NCI-H460 (cell line): ENCODE measurements at regions not wholly inside any gene's neighbourhood (a gene's known extent, or its start where the extent isn't known, plus 50 kb on each side); places are given as distances from the start of the nearest gene placed in this dataset.
"Not testable (repeated sequence)": the region's sequence is repeated elsewhere in the genome, so short reads cannot be mapped to it uniquely, and the experiment has no call there.

Source experiments
- DNase-seq: peaks from one replicate; pipeline ENCODE4 v3.0.0-alpha.2; 2016; ENCODE audit warnings: low read depth; ENCODE audit errors: extremely low read depth

DNA sequence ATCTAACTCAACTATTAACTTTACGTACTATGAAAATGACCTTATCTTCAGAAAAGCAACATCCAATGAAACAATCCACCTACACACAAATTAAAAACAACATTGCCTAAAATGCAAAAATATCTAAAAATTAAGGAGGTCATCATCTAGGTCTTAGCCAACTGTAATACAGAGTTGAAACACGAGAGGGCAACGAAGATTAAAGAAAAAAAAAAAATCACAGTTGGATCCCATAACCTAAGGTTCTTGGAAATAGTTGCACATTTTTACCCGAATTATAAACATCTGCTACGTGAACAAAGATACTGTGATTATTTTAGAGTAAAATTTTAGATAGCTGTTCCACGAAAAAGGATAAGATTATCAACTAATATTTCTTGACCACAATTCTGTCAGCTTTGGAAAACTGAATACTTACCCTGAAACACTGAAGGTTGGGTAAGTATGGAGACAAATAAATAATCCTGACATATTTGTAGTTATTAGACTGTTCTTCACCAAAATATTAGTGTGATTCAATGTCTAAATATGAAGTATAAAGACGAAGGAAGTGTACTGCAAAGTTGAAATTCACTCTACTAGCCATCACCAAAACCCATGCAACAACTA, 88.0 kb upstream of the AK4 start:
- no peak for DNase-seq

DNA sequence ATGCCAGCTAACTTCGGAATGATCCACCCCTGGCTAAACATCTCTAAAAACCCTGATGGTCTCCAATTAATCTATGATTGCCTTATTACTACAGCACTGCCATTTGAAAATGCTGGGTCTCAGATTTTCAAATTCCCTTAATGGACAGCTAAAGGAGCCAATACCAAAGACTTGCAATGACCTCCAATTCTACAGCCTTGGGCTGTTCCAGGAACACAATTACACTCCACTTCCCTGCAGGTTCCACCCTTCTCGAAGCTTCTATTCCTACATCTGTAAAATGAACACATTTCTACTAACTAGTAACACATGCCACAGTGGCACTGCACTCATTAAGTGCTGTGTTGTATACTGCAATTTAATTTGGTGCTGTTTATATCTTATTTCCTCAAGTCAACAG, 85.7 kb upstream of the AK4 start:
- DNase-seq, result no peak

DNA sequence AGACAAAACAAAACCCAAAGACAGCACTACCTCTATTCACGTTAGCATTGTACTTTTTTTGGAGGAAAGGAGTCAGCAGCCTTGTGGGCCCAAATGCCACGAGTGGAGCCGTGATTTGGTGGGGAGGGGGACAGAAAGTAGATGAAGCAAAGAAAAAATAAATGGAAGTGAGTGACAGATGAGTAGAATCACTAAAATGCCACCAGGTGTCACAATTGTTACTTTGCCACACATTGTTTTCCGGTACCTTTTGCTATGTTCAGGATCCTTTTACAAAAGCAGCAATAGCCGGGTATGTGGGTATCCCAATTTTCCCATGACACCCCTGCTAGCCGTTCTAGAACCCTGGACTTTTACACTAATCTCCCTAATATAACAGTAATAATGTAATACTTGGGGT, 85.0 kb upstream of the AK4 start:
- no peak for DNase-seq

DNA sequence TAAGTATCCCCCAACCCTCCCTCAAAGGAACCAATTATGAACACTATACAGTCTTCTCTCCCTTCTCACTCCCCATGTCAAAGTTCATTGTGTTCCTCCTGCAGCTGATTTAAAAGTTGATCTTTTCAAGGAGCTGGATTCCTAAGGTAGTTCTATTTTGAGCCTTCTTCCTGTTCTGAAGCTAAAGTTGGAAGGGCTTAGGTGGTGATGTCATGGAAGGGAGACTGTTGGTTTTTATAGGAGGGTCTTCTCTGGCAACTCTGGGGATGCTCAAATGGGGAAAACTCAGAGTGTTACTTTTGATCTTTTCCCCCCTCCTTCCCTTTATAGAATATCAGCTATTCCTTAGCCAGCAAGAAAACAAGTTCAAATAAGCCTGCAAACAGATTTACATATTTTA, 83.0 kb upstream of the AK4 start:
- no peak for DNase-seq

DNA sequence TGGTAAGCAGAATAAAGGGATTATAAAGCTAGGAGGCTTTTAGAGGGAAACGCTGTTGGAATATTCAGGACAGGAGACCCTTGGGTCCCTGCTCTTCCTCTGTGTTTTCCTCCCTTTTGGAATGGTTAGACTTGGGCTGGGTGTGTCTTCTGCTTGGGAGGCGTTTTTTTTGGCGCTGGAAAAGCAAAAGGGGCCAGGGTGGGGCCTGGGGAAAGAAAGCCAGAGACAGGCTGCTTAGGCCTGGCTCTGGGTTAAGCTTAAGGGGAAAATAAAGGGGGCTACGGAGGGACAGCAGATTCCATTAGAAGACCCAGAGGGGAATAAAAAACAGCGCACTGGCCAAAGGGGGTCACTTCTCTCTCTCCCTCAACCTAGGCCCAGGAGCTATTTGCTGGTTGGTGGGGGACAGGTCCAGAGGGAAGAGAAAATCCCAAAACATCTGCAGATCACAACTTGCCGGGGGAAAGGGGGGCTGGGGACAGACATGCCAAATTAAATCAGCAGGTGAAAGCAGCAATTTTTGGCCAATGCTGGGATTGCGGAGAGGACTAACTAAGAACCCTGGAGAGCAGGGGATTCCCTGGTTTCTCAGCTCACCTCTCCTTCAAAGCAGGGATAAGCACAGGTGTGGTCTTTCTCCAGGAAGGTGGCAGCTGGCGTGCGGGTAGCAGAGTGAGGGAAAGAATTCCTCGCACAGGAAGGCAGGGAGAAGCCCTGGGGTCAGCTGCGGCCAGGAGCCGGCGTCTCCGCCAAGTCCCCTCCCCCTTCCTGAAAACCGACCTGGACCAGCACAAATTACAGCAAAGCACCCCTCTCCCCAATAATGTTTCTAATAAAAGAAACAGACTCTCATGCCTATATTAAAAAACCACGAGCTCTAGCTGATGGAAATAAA, 82.2 kb upstream of the AK4 start:
- DNase-seq, result no peak

DNA sequence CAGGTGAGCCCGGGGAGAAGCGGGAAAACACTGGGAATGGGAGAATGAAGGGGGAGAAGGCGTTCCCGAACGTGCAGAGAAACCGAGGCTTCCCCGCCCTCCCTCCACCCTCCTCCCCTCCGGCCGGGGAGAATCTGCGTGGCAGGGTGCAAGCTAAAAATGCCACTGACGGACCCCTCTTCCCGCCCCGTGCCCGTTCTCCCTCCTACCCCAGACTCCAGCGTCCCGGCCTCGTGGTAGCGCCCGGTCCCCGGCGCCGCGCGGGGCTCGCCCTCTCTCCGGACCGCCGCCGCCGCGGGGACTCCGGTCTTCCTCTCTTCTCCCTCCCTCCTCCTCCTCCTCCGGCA, 81.6 kb upstream of the AK4 start:
- no peak for DNase-seq

DNA sequence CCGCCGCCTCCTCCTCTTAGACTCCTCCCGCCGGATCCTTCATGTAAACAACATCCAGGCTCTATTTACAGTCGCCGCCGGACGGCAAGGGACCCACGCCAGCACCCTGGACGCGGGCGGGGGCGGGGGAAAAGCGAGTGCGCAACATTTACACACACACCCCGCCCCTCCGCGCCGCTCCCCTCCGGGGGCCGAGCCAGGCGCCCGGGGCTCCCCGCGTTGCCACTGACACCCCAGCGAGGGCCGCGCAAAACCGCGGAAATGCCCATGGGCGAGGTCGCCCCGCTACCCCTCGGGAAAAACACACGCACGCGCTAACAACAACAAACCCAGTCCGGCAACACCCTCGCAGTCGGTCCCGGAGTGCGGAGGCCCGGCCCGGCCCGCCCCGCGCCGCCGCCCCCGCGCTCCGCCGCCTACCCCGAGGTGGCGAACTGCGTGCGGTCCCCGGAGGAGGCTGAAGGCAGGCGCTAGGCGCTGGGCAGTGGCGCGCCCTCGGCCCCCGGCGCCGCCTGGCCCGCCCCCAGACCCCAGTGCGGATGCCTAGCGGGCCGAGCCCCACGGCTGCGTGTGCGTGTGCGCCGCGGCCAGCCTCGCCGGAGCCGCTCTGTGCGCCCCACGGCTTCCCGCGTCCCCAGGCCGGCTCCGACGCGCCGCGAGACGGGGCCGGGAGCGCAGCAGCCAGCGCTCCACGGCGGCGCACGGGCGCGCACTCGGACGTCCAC, 81.1 kb upstream of the AK4 start:
- peak; percentile 90 for DNase-seq

DNA sequence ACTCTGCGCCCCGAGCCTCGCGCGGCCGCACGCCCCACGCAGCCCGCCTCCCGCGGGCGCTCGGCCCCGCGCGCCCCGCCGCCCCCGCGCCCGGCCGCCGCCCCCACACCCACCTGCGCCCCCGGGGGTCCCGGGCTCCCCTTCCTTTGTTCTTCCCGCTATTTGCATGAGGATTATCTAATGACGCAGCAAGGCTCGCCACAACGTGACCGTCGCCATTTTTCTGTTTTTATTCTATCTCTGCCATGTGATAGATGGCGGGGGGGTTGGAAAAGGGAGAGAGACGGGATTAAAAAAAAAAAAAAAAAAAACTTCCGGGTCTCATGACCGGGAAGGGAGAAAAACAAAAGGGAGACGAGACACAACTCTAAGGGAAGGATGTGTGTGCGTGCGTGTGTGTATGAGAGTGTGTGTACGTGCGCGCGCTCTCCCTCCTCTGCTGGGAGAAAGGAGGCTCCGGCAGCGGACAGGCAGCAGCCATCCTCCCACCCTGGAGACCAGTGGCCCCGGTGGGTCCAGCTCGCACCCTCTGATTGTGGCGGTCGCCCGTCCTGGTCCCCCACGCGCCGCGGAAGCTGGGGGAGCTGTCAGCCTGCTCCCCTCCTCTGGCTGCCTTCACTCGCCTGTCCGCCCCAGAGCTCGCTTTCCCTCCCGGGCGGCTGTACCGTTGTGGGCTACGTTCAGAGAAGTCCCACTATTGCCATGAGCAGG, 80.4 kb upstream of the AK4 start:
- DNase-seq, result peak; percentile 50

DNA sequence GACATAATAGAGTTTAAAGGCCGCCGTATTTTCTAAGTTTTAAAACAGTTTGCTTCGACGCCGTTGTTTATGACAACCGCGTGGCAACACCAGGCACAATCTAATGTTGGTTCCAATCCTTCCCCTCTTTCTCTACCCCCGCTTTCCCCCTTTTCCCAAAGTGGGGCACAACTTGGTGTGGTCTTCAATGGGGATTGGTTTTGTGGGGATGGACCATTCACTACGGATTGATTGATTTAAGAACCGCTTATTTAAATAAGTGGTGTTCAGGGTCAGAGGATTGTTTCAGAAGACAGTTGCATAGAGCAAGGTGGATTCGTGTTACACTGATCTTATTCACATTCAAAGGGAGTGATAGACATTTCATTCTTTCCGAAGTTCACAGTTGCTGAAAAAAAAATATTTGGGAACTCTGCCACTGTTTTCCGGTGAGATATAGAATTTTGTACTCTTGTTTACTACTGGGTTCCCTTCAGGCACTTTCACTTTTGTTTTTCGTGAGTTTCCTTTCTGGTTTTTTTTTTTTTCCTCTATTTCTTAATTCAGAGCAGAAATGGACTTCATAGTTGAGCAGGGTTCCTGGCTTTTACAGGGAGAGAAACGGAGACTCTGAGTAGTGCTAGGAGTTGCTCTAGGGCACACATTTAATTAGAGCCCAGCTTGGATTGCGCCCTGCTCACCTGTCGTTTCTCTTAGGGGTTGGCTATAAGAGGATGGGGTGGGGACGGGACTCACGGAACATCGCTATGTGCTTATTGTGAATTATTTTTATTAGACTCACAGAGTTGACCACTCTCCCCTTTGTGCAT, 79.6 kb upstream of the AK4 start:
- no peak for DNase-seq

DNA sequence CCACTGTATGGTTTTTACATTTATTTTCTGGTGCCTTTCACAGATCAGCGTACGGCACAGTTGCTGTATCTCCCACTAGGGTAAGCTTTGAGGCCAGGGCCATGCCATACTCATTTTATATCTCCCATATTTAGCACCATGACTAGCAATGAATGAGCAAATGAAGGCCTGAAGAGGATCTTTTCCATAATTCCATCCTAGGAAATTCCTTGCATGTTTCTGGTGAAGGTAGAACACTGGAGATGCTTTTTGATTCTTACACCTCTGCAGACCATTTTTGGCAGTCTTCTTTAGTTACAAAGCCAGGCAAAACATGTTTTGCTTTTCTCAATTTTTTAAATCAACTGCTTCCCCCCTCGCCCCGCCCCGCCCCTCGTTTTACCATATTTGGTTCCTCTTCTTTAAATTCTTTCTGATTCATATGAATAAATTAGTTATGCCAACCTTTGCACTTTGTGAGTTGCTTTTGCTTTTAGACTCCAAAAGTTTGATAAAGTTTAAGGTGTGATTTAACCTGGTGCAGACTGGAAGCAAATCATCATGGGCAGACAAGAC, 78.9 kb upstream of the AK4 start:
- no peak for DNase-seq

DNA sequence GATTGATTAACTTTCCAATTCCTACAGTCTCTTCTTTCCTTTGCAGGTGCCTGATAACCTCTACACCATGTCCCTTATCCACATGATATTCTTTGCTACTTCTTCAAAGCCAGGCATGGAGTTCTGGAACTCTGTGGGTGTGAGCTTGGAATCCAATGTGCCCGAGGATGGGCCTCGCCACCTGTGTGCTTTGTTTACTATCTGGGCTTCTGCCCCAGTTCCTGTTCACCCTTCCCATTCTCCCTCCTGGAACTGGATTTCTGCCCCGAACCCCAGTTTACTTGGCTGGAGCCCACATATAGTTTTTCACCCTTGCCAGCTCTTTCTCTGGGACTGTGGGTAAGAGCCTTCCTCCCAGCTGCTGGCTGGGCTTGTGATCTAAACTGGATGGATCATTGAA, 75.2 kb upstream of the AK4 start:
- no peak for DNase-seq

DNA sequence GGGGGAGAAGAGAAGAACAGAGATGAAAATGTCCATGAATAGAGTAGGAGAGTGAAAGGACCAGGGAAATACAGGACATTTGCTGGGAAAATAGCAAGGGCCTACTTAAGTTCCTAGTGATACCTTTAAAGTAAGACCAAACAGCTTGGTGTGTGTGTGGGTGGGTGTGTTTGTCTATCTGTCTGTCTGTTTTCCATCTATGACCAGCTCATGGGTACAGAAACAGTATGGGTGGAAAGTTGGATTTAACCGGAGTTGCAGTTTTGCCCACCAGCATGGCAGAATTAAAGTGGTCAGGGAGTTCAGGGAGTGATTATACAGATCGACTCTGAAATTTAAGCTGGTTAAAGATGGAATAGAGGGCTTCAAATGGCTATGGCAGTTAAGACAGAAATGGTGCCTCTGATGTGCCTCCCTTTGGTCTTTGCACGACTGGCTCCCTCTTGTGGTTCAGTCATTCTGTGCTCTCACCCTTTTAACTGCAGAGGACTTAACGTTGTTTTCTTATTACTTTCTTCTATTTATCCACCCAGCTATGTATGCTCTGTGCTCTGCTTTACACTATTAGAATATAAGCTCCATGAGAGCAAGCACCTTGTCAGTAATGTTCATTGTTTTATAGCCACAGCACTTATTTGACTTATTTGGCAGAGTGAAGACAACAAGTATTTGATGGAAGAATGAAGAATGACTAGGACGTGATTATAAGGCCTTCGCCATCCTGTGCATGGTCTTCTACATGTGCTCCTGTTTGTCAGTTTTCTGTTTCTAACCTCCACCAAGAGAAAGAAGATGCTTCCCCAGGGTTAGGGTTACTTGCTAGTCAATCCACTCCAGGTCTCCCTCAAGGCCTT, 72.7 kb upstream of the AK4 start:
- peak; percentile 62 for DNase-seq

DNA sequence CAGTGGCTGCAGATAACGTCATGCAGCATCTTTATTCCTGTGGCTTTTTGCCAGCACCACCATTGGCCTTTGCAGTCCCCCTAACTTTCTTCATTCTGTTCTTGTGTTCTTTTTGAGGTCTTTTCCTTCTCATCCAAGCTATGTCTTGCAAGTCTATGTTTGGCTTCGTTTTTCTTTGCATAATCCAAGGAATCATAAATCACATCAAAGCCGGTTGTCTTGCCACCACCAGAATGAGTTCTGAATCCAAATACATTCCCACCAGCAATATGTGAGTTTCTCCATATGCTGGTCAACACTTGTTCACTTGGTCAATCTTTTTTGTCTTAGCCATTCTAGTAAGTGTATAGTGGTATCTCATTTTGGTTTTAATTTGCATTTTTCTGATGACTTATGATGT, 70.6 kb upstream of the AK4 start:
- DNase-seq, result no peak

DNA sequence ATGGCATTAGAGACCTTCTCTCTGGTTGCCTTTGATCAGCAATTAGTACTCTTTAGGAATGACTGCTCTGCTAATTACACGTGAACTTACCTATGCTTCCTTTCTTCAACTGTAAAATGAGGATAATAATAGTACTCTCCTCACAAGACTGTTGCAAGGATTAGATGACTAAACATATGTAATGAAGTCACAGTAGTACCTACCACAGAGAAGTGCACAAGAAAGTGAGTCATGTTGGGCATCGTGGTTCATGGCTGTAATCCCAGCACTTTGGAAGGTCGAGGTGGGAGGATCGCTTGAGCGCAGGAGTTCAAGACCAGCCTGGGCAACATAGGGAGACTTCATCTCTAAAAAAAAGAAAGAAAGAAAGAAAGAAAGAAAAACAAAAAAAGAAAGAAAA, 68.1 kb upstream of the AK4 start:
- DNase-seq, result no peak

DNA sequence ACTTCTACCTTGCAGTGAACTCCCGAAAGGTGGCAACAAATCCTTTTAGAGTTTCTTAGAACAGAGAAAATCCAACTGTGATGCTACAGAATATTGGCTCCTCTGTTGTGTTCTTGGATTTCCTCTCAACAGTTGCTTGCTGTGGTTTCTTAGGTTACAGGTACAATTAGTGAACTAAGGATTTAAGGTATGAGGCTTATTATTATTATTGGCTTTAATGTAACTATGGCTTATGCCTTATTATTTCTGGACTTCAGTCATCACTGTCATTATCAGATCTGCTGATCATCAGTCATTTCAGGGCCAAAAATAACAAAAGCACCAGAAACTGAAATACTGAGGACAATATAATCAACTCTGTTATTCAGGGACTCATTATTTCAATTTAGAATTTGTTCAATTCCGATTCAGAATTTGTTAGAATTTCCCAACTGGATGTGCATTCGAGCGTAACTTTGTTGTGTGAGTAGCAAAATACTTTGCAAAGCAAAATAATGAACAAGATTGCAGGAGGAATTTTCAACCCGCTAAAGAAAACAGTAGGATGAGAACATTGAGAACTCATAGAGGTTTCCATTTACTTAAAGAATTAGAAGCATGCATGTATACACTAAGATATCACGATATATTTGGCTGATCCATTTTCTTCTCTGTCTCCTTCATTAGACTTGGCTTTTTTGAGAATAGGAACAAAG, 65.5 kb upstream of the AK4 start:
- no peak for DNase-seq

DNA sequence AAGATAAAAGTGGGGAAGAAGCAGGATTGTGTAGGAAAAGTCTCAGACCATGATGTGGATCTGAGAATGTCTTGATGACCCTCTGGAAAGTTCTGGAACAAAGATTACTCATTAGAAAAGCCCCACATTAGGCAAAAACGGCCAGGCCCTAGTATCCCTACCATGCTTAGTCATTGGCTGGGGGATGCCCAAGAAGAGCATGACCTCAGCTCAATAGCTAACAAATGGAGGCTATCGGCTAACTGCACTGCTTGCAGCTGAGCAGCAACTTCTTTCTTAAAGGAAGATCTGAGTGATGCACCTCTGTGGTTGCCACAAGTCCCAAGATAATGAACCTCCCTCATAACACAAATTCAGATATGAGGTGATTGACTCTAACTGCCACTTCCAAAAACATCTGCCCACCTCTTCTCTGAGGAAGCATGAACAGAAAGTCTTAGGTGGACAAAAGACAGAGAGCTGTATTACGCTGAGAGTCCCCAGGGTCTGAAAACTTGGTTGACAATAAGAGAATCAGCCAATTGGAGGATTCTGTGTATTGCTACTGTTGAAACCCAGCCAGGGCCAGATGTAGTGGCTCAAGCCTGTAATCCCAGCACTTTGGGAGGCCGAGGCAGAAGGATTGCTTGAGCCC, 64.6 kb upstream of the AK4 start:
- DNase-seq, result no peak

DNA sequence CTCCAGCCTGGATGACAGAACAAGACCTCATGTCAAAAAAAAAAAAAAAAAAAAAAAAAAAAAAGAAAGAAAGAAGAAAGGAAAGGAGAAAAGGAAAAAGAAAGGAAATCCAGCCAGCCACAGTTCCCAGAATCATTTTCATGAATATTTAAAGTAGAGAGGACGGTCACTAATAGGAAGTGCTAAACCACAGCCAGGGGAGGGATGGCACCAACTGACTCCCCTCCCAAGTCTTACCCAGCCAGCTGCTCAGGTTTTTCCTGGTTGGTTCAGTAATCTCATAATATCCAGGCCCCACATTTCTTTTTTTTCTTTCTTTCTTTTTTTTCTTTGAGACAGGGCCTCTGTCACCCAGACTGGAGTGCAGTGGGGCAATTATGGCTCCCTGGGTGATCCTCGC, 63.9 kb upstream of the AK4 start:
- no peak for DNase-seq

DNA sequence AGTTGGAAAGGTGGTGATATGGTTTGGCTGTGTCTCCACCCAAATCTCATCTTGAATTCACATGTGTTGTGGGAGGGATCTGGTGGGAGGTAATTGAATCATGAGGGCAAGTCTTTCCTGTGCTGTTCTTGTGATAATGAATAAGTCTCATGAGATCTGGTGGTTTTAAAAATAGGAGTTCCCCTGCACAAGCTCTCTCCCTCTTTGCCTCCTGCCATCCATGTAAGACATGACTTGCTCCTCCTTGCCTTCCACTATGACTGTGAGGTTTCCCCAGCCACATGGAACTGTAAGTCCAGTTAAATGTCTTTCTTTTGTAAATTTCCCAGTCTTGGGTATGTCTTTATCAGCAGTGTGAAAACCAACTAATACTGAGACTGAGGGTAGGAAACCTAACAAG, 60.5 kb upstream of the AK4 start:
- not testable (repeated sequence) for DNase-seq
